Prostate gland (tissue), 2 donors: ENCODE measurements at regions not wholly inside any gene's neighbourhood (a gene's known extent, or its start where the extent isn't known, plus 50 kb on each side); places are given as distances from the start of the nearest gene placed in this dataset.

Experiments
- DNase-seq: peaks from one replicate; pipeline ENCODE4 v3.0.0-alpha.2; 2019; ENCODE audit warnings: low spot score
- H3K27ac ChIP-seq, 2 donors: fragments of 200-600 bp; sonication (generic); 2 replicates each; pipeline ENCODE4 v1.5.1; 2017 to 2019
- H3K27me3 ChIP-seq: fragments of 200-600 bp; sonication (generic); replicated peaks from 2 replicates; pipeline ENCODE4 v1.5.1; 2019; ENCODE audit not compliant: insufficient read depth
- H3K36me3 ChIP-seq, 2 donors: fragments of 200-600 bp; sonication (generic); 1 replicate in 1 of 2; 2 replicates in 1 of 2; pipeline versions ENCODE4 v1.5.1 to v1.8.1; 2017 to 2019
- H3K4me1 ChIP-seq: fragments of 200-600 bp; sonication (generic); replicated peaks from 2 replicates; pipeline ENCODE4 v1.5.1; 2019
- H3K4me3 ChIP-seq, 2 donors: fragments of 200-600 bp; sonication (generic); 2 replicates each; pipeline ENCODE4 v1.5.1; 2017 to 2019
- H3K9me3 ChIP-seq: fragments of 200-600 bp; sonication (generic); 2 replicates; pipeline ENCODE4 v1.5.1; 2017
- CTCF ChIP-seq, 4 experiments: fragments of 200-600 bp in 2 of 4; fragments of 450-650 bp in 2 of 4; sonication (generic) in 2 of 4; IDR thresholded peaks; 1 replicate in 3 of 4; 2 replicates in 1 of 4; pipeline ENCODE4 v1.5.1; 2016 to 2019; ENCODE audit warnings: antibody characterized with exemption in 4 of 4, mild to moderate bottlenecking in 2 of 4, moderate library complexity in 2 of 4
- POLR2A ChIP-seq: fragments of 450-650 bp; IDR thresholded peaks from one replicate; pipeline ENCODE4 v1.6.1; 2016; ENCODE audit warnings: antibody characterized with exemption, mild to moderate bottlenecking
- POLR2AphosphoS5 ChIP-seq: sonication (generic); formaldehyde crosslinking; IDR thresholded peaks from one replicate; pipeline ENCODE4 v1.6.1; 2017; ENCODE audit warnings: antibody characterized with exemption
- whole genome bisulfite sequencing: methylation state at CpG from one replicate; pipeline ENCODE4 v1.1.5; 2018; 5-methylcytosine and 5-hydroxymethylcytosine counted together
- intact Hi-C: fragments of 100-400 bp; cut with DNase I; formaldehyde crosslinking; loops from one replicate; pipeline ENCODE4 v1.14.2; 2022

GRCh38 chr4:71201057-71201456 lies 137.8 kb upstream of the SLC4A4 start:
- TF ChIP-seq POLR2A (no peak), POLR2AphosphoS5 (no peak), CTCF (IDR thresholded peaks at IDR 0.05) (no peak)
- H3K4me1 ChIP-seq = no peaks in the 10 kb centered on the region
- H3K27me3 ChIP-seq = no peaks in the 10 kb centered on the region
- H3K9me3 ChIP-seq = no peaks in the 10 kb centered on the region
- DNase-seq = no peak
- WGBS = 87% methylated on average over 2 of the region's 2 CpGs
- H3K4me3 ChIP-seq = no peak overlapping the region
- no peaks in the 10 kb centered on the region for H3K36me3 ChIP-seq
- H3K27ac ChIP-seq = no peak overlapping the region
- intact Hi-C loops = no loop called here

- Histone ChIP-seq H3K27ac (no peak overlapping the region), H3K36me3 (no peaks in the 10 kb centered on the region), H3K4me1 (no peaks in the 10 kb centered on the region), H3K9me3 (no peaks in the 10 kb centered on the region), H3K4me3 (no peak overlapping the region), H3K27me3 (no peaks in the 10 kb centered on the region)
- WGBS = 84% methylated on average over 3 of the region's 3 CpGs
- no peak for DNase-seq
- intact Hi-C loops = no loop called here
- TF ChIP-seq POLR2A (no peak), CTCF (IDR thresholded peaks at IDR 0.05) (no peak), POLR2AphosphoS5 (no peak)
Measured at GRCh38 chr4:71201817-71202576, 136.8 kb upstream of the SLC4A4 start.

GRCh38 chr4:71202705-71203104 lies 136.1 kb upstream of the SLC4A4 start:
- Histone ChIP-seq H3K9me3 (no peaks in the 10 kb centered on the region), H3K4me3 (no peak overlapping the region), H3K27ac (no peak overlapping the region), H3K36me3 (no peaks in the 10 kb centered on the region), H3K27me3 (no peaks in the 10 kb centered on the region), H3K4me1 (no peaks in the 10 kb centered on the region)
- intact Hi-C loops = no loop called here
- WGBS = 76% methylated on average over 2 of the region's 2 CpGs
- TF ChIP-seq POLR2A (no peak), POLR2AphosphoS5 (no peak), CTCF (IDR thresholded peaks at IDR 0.05) (no peak)
- DNase-seq = no peak

GRCh38 chr4:71204056-71204455 lies 134.8 kb upstream of the SLC4A4 start:
- DNase-seq = no peak
- H3K27me3 ChIP-seq = no peaks in the 10 kb centered on the region
- H3K9me3 ChIP-seq = no peaks in the 10 kb centered on the region
- no peak overlapping the region for H3K27ac ChIP-seq
- TF ChIP-seq POLR2A = no peak
- no peak for TF ChIP-seq POLR2AphosphoS5
- TF ChIP-seq CTCF (IDR thresholded peaks at IDR 0.05) = no peak
- H3K36me3 ChIP-seq = no peaks in the 10 kb centered on the region
- intact Hi-C loops = no loop called here
- H3K4me1 ChIP-seq = no peaks in the 10 kb centered on the region
- 93% methylated on average over 2 of the region's 2 CpGs for WGBS
- H3K4me3 ChIP-seq = no peak overlapping the region

GRCh38 chr4:71206763-71207162 lies 132.1 kb upstream of the SLC4A4 start:
- H3K4me3 ChIP-seq = no peak overlapping the region
- H3K9me3 ChIP-seq = no peaks in the 10 kb centered on the region
- no peaks in the 10 kb centered on the region for H3K36me3 ChIP-seq
- DNase-seq = no peak
- no peak overlapping the region for H3K27ac ChIP-seq
- H3K27me3 ChIP-seq = no peaks in the 10 kb centered on the region
- no peak for TF ChIP-seq POLR2A
- TF ChIP-seq CTCF (IDR thresholded peaks at IDR 0.05) = no peak
- TF ChIP-seq POLR2AphosphoS5 = no peak
- intact Hi-C loops = no loop called here
- WGBS = 85% methylated on average over 3 of the region's 3 CpGs
- no peaks in the 10 kb centered on the region for H3K4me1 ChIP-seq
